PC-9 (cell line): ENCODE measurements at regions not wholly inside any gene's neighbourhood (a gene's known extent, or its start where the extent isn't known, plus 50 kb on each side); places are given as distances from the start of the nearest gene placed in this dataset.

Experiments used
- BruUV-seq: library from RNA; stranded (reverse); fragments of 400-500 nt; replicated peaks from 2 replicates; lab custom pipeline; 2021; lab: Mats Ljungman, UMichigan
- CTCF ChIA-PET: fragments of 300-600 bp; sonication (Branson Sonifier 250); formaldehyde crosslinking; loops from one replicate; lab custom pipeline; 2022; ENCODE audit warnings: antibody characterized with exemption; lab: Charles Lee
- POLR2A ChIA-PET: fragments of 300-600 bp; sonication (Branson Sonifier 250); formaldehyde crosslinking; loops from one replicate; lab custom pipeline; 2022; ENCODE audit warnings: antibody characterized with exemption; ENCODE audit not compliant: unreplicated experiment; lab: Charles Lee
- DNase-seq, 2 experiments: peaks; one replicate each; pipeline versions ENCODE4 v3.0.0 to v3.0.0-alpha.2; 2015 to 2022; ENCODE audit warnings: mixed read lengths in 1 of 2
- H2AFZ ChIP-seq: fragments of 200-600 bp; sonication (generic); 2 replicates; pipeline ENCODE4 v1.8.1; 2017; ENCODE audit warnings: antibody characterized with exemption
- H3F3A ChIP-seq: fragments of 200-600 bp; sonication (generic); 2 replicates; pipeline ENCODE4 v1.8.1; 2017; ENCODE audit warnings: antibody characterized with exemption, mild to moderate bottlenecking, low read depth; ENCODE audit not compliant: insufficient read depth
- H3K27ac ChIP-seq: fragments of 200-600 bp; sonication (generic); 2 replicates; pipeline ENCODE4 v1.6.1; 2016; ENCODE audit warnings: mixed run types
- H3K27me3 ChIP-seq: fragments of 200-600 bp; sonication (generic); 2 replicates; pipeline ENCODE4 v1.6.1; 2016; ENCODE audit warnings: low read depth, mixed run types; ENCODE audit not compliant: insufficient read depth
- H3K36me3 ChIP-seq: fragments of 200-600 bp; sonication (generic); 2 replicates; pipeline ENCODE4 v1.6.1; 2016; ENCODE audit warnings: low read depth, mixed run types
- H3K4me1 ChIP-seq: fragments of 200-600 bp; sonication (generic); replicated peaks from 2 replicates; pipeline ENCODE4 v1.6.1; 2016; ENCODE audit warnings: mixed run types; ENCODE audit not compliant: insufficient read depth
- H3K4me2 ChIP-seq: fragments of 200-600 bp; sonication (generic); 2 replicates; pipeline ENCODE4 v1.6.1; 2017; ENCODE audit warnings: mixed run types
- H3K4me3 ChIP-seq: fragments of 200-600 bp; sonication (generic); 2 replicates; pipeline ENCODE4 v1.6.1; 2016; ENCODE audit warnings: mixed run types
- H3K79me2 ChIP-seq: fragments of 200-600 bp; sonication (generic); 2 replicates; pipeline ENCODE4 v1.6.1; 2017; ENCODE audit warnings: low read depth, mixed run types
- H3K9me2 ChIP-seq: fragments of 200-600 bp; sonication (generic); 2 replicates; pipeline ENCODE4 v1.8.1; 2017; ENCODE audit warnings: mild to moderate bottlenecking; ENCODE audit not compliant: insufficient read depth
- H3K9me3 ChIP-seq: fragments of 200-600 bp; sonication (generic); 2 replicates; pipeline ENCODE4 v1.8.1; 2016; ENCODE audit warnings: low read depth; ENCODE audit not compliant: insufficient read depth
- H4K20me1 ChIP-seq: fragments of 200-600 bp; sonication (generic); 2 replicates; pipeline ENCODE4 v1.8.1; 2017; ENCODE audit not compliant: insufficient read depth
- CTCF ChIP-seq: fragments of 200-600 bp; sonication (generic); conservative IDR thresholded peaks from 2 replicates; pipeline ENCODE4 v1.6.1; 2017; ENCODE audit warnings: mixed run types, antibody characterized with exemption, mild to moderate bottlenecking, moderate library complexity
- EZH2 ChIP-seq: fragments of 200-600 bp; sonication (generic); IDR thresholded peaks from 2 replicates; pipeline ENCODE4 v1.8.0; 2017; ENCODE audit warnings: antibody characterized with exemption, low read depth
- intact Hi-C: fragments of 100-400 bp; cut with micrococcal nuclease; formaldehyde crosslinking; loops from one replicate; pipeline ENCODE4 v1.10.0; 2022; ENCODE audit not compliant: unreplicated experiment

GRCh38 chr5:164561933-164562872 lies 1056.8 kb downstream of the MAT2B start:
- no peak for TF ChIP-seq CTCF
- no peak for TF ChIP-seq EZH2
- DNase-seq = no peak
- H3K9me2 ChIP-seq = no peaks in the 10 kb centered on the region
- no peaks in the 10 kb centered on the region for H3F3A ChIP-seq
- no peak overlapping the region for H3K4me2 ChIP-seq
- H3K9me3 ChIP-seq = no peaks in the 10 kb centered on the region
- no peak overlapping the region for H3K4me3 ChIP-seq
- H3K36me3 ChIP-seq = no peaks in the 10 kb centered on the region
- H4K20me1 ChIP-seq = no peaks in the 10 kb centered on the region
- intact Hi-C loops = no loop called here
- no peak overlapping the region for H2AFZ ChIP-seq
- no peaks in the 10 kb centered on the region for H3K4me1 ChIP-seq
- H3K27ac ChIP-seq = no peak overlapping the region
- H3K27me3 ChIP-seq = no peaks in the 10 kb centered on the region
- H3K79me2 ChIP-seq = no peaks in the 10 kb centered on the region
- no TSS peak for BruUV-seq
- ChIA-PET CTCF (no interaction called here), POLR2A (no interaction called here)

DNA sequence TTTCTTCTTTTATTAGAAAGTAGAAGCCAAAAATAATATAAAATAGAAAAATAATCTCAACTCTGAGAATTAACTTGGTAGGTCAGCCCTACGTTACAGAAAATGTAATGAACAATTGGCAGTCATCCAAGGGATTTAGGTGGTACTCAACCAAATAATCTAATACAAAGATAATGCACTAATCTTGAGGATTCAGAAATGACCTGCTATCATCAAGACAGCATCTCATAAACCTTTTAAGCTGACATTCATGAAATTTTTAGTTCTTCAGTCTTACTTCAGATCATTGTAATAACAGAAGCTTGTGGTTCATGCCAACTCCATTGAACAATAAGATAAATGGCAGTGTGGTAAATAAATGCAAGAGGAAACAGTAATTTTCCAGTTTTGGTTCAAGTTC lies 1058.0 kb downstream of the MAT2B start:
- H4K20me1 ChIP-seq = no peaks in the 10 kb centered on the region
- no TSS peak for BruUV-seq
- CTCF ChIA-PET = no interaction called here
- no peak overlapping the region for H2AFZ ChIP-seq
- H3K27me3 ChIP-seq = no peaks in the 10 kb centered on the region
- no peak overlapping the region for H3K27ac ChIP-seq
- no peaks in the 10 kb centered on the region for H3K4me1 ChIP-seq
- H3K4me3 ChIP-seq = no peak overlapping the region
- POLR2A ChIA-PET = no interaction called here
- no peak for DNase-seq
- TF ChIP-seq EZH2 (no peak), CTCF (no peak)
- H3K9me2 ChIP-seq = no peaks in the 10 kb centered on the region
- H3F3A ChIP-seq = no peaks in the 10 kb centered on the region
- no peaks in the 10 kb centered on the region for H3K9me3 ChIP-seq
- H3K79me2 ChIP-seq = no peaks in the 10 kb centered on the region
- intact Hi-C loops = no loop called here
- no peak overlapping the region for H3K4me2 ChIP-seq
- H3K36me3 ChIP-seq = no peaks in the 10 kb centered on the region

DNA sequence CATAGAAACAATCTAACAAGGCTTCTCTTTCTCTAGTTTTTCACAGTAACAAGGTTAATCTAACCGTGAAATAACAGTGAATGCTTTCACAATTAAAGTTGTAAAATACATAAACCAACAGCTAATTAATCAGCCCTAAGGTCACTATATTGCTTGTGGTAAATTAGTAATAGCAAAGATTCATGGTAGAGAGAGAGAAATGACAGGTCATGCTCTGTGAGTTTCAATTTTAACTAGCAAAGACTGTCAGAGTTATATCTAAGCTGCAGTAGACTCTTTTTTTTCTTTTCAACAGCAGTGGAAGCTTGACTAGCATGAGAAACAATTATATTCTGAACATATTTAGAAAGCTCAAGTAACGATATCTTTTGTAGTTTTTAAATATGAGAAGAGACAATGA lies 1068.0 kb downstream of the MAT2B start:
- TF ChIP-seq CTCF (no peak), EZH2 (no peak)
- Histone ChIP-seq H3K79me2 (no peaks in the 10 kb centered on the region), H3K9me3 (no peaks in the 10 kb centered on the region), H3F3A (no peaks in the 10 kb centered on the region), H2AFZ (no peak overlapping the region), H3K4me1 (no peaks in the 10 kb centered on the region), H3K9me2 (no peaks in the 10 kb centered on the region), H3K4me2 (no peak overlapping the region), H3K4me3 (no peak overlapping the region), H4K20me1 (no peaks in the 10 kb centered on the region), H3K36me3 (no peaks in the 10 kb centered on the region), H3K27ac (no peak overlapping the region), H3K27me3 (no peaks in the 10 kb centered on the region)
- no TSS peak for BruUV-seq
- ChIA-PET POLR2A (no interaction called here), CTCF (no interaction called here)
- no peak for DNase-seq
- intact Hi-C loops = no loop called here
